GM19023 (cell line): ENCODE measurements at regions not wholly inside any gene's neighbourhood (a gene's known extent, or its start where the extent isn't known, plus 50 kb on each side); places are given as distances from the start of the nearest gene placed in this dataset.
"Not testable (repeated sequence)": the region's sequence is repeated elsewhere in the genome, so short reads cannot be mapped to it uniquely, and the experiment has no call there.

Source experiments
- ATAC-seq: cut with Tn5 transposase; IDR thresholded peaks from one replicate; pipeline ENCODE4 v1.9.1; 2021; ENCODE audit warnings: mild to moderate bottlenecking, moderate library complexity; ENCODE audit not compliant: unreplicated experiment

GRCh38 chr13:58340895-58341294 lies 709.4 kb downstream of the PCDH17 start:
- no peak for ATAC-seq

GRCh38 chr13:58341318-58341717 lies 709.8 kb downstream of the PCDH17 start:
- ATAC-seq = no peak

GRCh38 chr13:58343076-58343475 lies 711.5 kb downstream of the PCDH17 start:
- ATAC-seq = no peak

- not testable (repeated sequence) for ATAC-seq
Measured at GRCh38 chr13:58352100-58352499, 720.6 kb downstream of the PCDH17 start.

GRCh38 chr13:58369936-58370335 lies 738.4 kb downstream of the PCDH17 start:
- no peak for ATAC-seq

- no peak for ATAC-seq
Measured at GRCh38 chr13:58376349-58376748, 744.8 kb downstream of the PCDH17 start.

GRCh38 chr13:58376775-58377174 lies 745.2 kb downstream of the PCDH17 start:
- no peak for ATAC-seq

GRCh38 chr13:58379221-58379620 lies 747.7 kb downstream of the PCDH17 start:
- ATAC-seq = no peak

- not testable (repeated sequence) for ATAC-seq
Measured at GRCh38 chr13:58385336-58385735, 753.8 kb downstream of the PCDH17 start.

- ATAC-seq = no peak
Measured at GRCh38 chr13:58397596-58398387, 766.2 kb downstream of the PCDH17 start.

GRCh38 chr13:58399263-58399662 lies 767.7 kb downstream of the PCDH17 start:
- no peak for ATAC-seq

GRCh38 chr13:58406545-58406944 lies 775.0 kb downstream of the PCDH17 start:
- ATAC-seq = no peak

GRCh38 chr13:58429917-58430316 lies 798.4 kb downstream of the PCDH17 start:
- no peak for ATAC-seq

- no peak for ATAC-seq
Measured at GRCh38 chr13:58434943-58435342, 803.4 kb downstream of the PCDH17 start.

- no peak for ATAC-seq
Measured at GRCh38 chr13:58437427-58437826, 805.9 kb downstream of the PCDH17 start.

- no peak for ATAC-seq
Measured at GRCh38 chr13:58446979-58447378, 815.4 kb downstream of the PCDH17 start.

GRCh38 chr13:58452123-58452623 lies 820.6 kb downstream of the PCDH17 start:
- no peak for ATAC-seq

- ATAC-seq = no peak
Measured at GRCh38 chr13:58455094-58455493, 823.5 kb downstream of the PCDH17 start.

- ATAC-seq = no peak
Measured at GRCh38 chr13:58461217-58461616, 829.7 kb downstream of the PCDH17 start.

GRCh38 chr13:58463841-58464240 lies 832.3 kb downstream of the PCDH17 start:
- ATAC-seq = no peak

GRCh38 chr13:58467176-58467575 lies 835.6 kb downstream of the PCDH17 start:
- no peak for ATAC-seq

- ATAC-seq = no peak
Measured at GRCh38 chr13:58472483-58472882, 840.9 kb downstream of the PCDH17 start.

- no peak for ATAC-seq
Measured at GRCh38 chr13:58474581-58474980, 843.0 kb downstream of the PCDH17 start.
